Smooth muscle cell (in vitro differentiated cells): ENCODE measurements at regions not wholly inside any gene's neighbourhood (a gene's known extent, or its start where the extent isn't known, plus 50 kb on each side); places are given as distances from the start of the nearest gene placed in this dataset.

Source experiments
- DNase-seq: peaks from one replicate; lab custom pipeline; 2025; ENCODE audit not compliant: unreplicated experiment; lab: John Stamatoyannopoulos, UW
- H2AFZ ChIP-seq: fragments of 200-600 bp; sonication (generic); 2 replicates; pipeline ENCODE4 v1.6.0; 2016; ENCODE audit warnings: antibody characterized with exemption, low read depth, mild to moderate bottlenecking
- H3F3A ChIP-seq: fragments of 200-600 bp; sonication (generic); 2 replicates; pipeline ENCODE4 v1.6.0; 2017; ENCODE audit warnings: antibody characterized with exemption, low read depth
- H3K27ac ChIP-seq: fragments of 200-600 bp; sonication (generic); 2 replicates; pipeline ENCODE4 v1.5.1; 2016; ENCODE audit warnings: low read depth, mild to moderate bottlenecking
- H3K27me3 ChIP-seq: fragments of 200-600 bp; sonication (generic); 2 replicates; pipeline ENCODE4 v1.6.1; 2016; ENCODE audit warnings: low read depth, mild to moderate bottlenecking
- H3K36me3 ChIP-seq: fragments of 200-600 bp; sonication (generic); 2 replicates; pipeline ENCODE4 v1.5.1; 2016; ENCODE audit warnings: low read depth
- H3K4me1 ChIP-seq: fragments of 200-600 bp; sonication (generic); 2 replicates; pipeline ENCODE4 v1.5.1; 2016; ENCODE audit warnings: low read depth
- H3K4me2 ChIP-seq: fragments of 200-600 bp; sonication (generic); 2 replicates; pipeline ENCODE4 v1.6.0; 2016; ENCODE audit warnings: mild to moderate bottlenecking
- H3K4me3 ChIP-seq: fragments of 200-600 bp; sonication (generic); 2 replicates; pipeline ENCODE4 v1.5.1; 2016; ENCODE audit warnings: mild to moderate bottlenecking
- H3K79me2 ChIP-seq: fragments of 200-600 bp; sonication (generic); 2 replicates; pipeline ENCODE4 v1.6.0; 2016; ENCODE audit warnings: low read depth, mild to moderate bottlenecking
- H3K9ac ChIP-seq: fragments of 200-600 bp; sonication (generic); 2 replicates; pipeline ENCODE4 v1.6.0; 2016; ENCODE audit warnings: low read depth
- H3K9me3 ChIP-seq: fragments of 200-600 bp; sonication (generic); replicated peaks from 2 replicates; pipeline ENCODE4 v1.5.1; 2016; ENCODE audit warnings: low read depth
- H4K20me1 ChIP-seq: fragments of 200-600 bp; sonication (generic); 2 replicates; pipeline ENCODE4 v1.6.0; 2016; ENCODE audit warnings: low read depth
- CTCF ChIP-seq: fragments of 200-600 bp; sonication (generic); IDR thresholded peaks from 2 replicates; pipeline ENCODE4 v1.5.1; 2017; ENCODE audit warnings: borderline replicate concordance, mild to moderate bottlenecking, antibody characterized with exemption; ENCODE audit not compliant: insufficient read depth, poor library complexity, severe bottlenecking
- WGBS: methylation state at CpG from one replicate; pipeline ENCODE4 v1.1.7; 2016; ENCODE audit warnings: low lambda C conversion rate; 5-methylcytosine and 5-hydroxymethylcytosine counted together

- H3K4me3 ChIP-seq, result no peak overlapping the region
- H3K4me2 ChIP-seq, result no peak overlapping the region
- no peaks in the 10 kb centered on the region for H3K4me1 ChIP-seq
- no peak overlapping the region for H3K27ac ChIP-seq
- WGBS, result 7% methylated on average over 2 of the region's 2 CpGs
- no peak for DNase-seq
- no peak for TF ChIP-seq CTCF
- no peaks in the 10 kb centered on the region for H3K79me2 ChIP-seq
- H4K20me1 ChIP-seq, result no peaks in the 10 kb centered on the region
- H3K9ac ChIP-seq, result no peak overlapping the region
- H3K36me3 ChIP-seq, result no peaks in the 10 kb centered on the region
- H3K9me3 ChIP-seq, result no peaks in the 10 kb centered on the region
- no peaks in the 10 kb centered on the region for H3F3A ChIP-seq
- no peaks in the 10 kb centered on the region for H3K27me3 ChIP-seq
- no peak overlapping the region for H2AFZ ChIP-seq
Measured at GRCh38 chr5:136655468-136655867, 290.1 kb upstream of the TRPC7 start.

GRCh38 chr5:136646915-136647314, 281.6 kb upstream of the TRPC7 start:
- no peak for TF ChIP-seq CTCF
- Histone ChIP-seq H3K27ac (no peak overlapping the region), H3K4me1 (no peaks in the 10 kb centered on the region), H3K27me3 (no peaks in the 10 kb centered on the region), H3K79me2 (no peaks in the 10 kb centered on the region), H3F3A (no peaks in the 10 kb centered on the region), H3K9ac (no peak overlapping the region), H4K20me1 (no peaks in the 10 kb centered on the region), H3K9me3 (no peaks in the 10 kb centered on the region), H2AFZ (peak overlapping the region; percentile 1), H3K4me2 (no peak overlapping the region), H3K4me3 (no peak overlapping the region), H3K36me3 (no peaks in the 10 kb centered on the region)
- WGBS, result 61% methylated on average over 2 of the region's 2 CpGs
- DNase-seq, result no peak

GRCh38 chr5:136642976-136643375, 277.6 kb upstream of the TRPC7 start:
- no peaks in the 10 kb centered on the region for H3K36me3 ChIP-seq
- WGBS, result 94% methylated on average over 2 of the region's 2 CpGs
- no peak overlapping the region for H3K27ac ChIP-seq
- H3K9ac ChIP-seq, result no peak overlapping the region
- no peak overlapping the region for H3K4me2 ChIP-seq
- no peaks in the 10 kb centered on the region for H3K9me3 ChIP-seq
- no peak for DNase-seq
- H3K4me3 ChIP-seq, result no peak overlapping the region
- H3K27me3 ChIP-seq, result no peaks in the 10 kb centered on the region
- no peak for TF ChIP-seq CTCF
- no peaks in the 10 kb centered on the region for H3K79me2 ChIP-seq
- H3K4me1 ChIP-seq, result no peaks in the 10 kb centered on the region
- no peak overlapping the region for H2AFZ ChIP-seq
- H3F3A ChIP-seq, result no peaks in the 10 kb centered on the region
- no peaks in the 10 kb centered on the region for H4K20me1 ChIP-seq

- Histone ChIP-seq H3K27ac (no peak overlapping the region), H3K36me3 (no peaks in the 10 kb centered on the region), H3K4me2 (no peak overlapping the region), H3K9me3 (no peaks in the 10 kb centered on the region), H2AFZ (no peak overlapping the region), H3K27me3 (no peaks in the 10 kb centered on the region), H3K79me2 (no peaks in the 10 kb centered on the region), H3F3A (no peaks in the 10 kb centered on the region), H3K9ac (no peak overlapping the region), H3K4me1 (no peaks in the 10 kb centered on the region), H4K20me1 (no peaks in the 10 kb centered on the region), H3K4me3 (no peak overlapping the region)
- no peak for TF ChIP-seq CTCF
- no peak for DNase-seq
- WGBS, result 89% methylated on average over 3 of the region's 3 CpGs
Measured at GRCh38 chr5:136639616-136640015, 274.3 kb upstream of the TRPC7 start.
